HUES48 (cell line): ENCODE measurements at regions not wholly inside any gene's neighbourhood (a gene's known extent, or its start where the extent isn't known, plus 50 kb on each side); places are given as distances from the start of the nearest gene placed in this dataset.

Experiments
- H3K27ac ChIP-seq: one replicate; pipeline ENCODE4 v1.7.0; 2013; ENCODE audit warnings: low read depth, low read length, inconsistent platforms
- H3K27me3 ChIP-seq: 2 replicates; pipeline ENCODE4 v1.6.1; 2013; ENCODE audit warnings: mild to moderate bottlenecking, low read length; ENCODE audit not compliant: control insufficient read depth, insufficient read depth
- H3K36me3 ChIP-seq: 2 replicates; pipeline ENCODE4 v1.6.1; 2013; ENCODE audit warnings: low read length; ENCODE audit not compliant: control insufficient read depth, insufficient read depth
- H3K4me1 ChIP-seq: 2 replicates; pipeline ENCODE4 v1.6.1; 2013; ENCODE audit warnings: mild to moderate bottlenecking, low read length; ENCODE audit not compliant: control insufficient read depth, insufficient read depth
- H3K4me3 ChIP-seq: 2 replicates; pipeline ENCODE4 v1.5.1; 2013; ENCODE audit warnings: mild to moderate bottlenecking, low read depth, low read length
- H3K9ac ChIP-seq: 2 replicates; pipeline ENCODE4 v1.6.1; 2013; ENCODE audit warnings: mild to moderate bottlenecking, low read depth, low read length, moderate library complexity
- H3K9me3 ChIP-seq: 2 replicates; pipeline ENCODE4 v1.6.1; 2013; ENCODE audit warnings: low read length; ENCODE audit not compliant: control insufficient read depth, insufficient read depth

DNA sequence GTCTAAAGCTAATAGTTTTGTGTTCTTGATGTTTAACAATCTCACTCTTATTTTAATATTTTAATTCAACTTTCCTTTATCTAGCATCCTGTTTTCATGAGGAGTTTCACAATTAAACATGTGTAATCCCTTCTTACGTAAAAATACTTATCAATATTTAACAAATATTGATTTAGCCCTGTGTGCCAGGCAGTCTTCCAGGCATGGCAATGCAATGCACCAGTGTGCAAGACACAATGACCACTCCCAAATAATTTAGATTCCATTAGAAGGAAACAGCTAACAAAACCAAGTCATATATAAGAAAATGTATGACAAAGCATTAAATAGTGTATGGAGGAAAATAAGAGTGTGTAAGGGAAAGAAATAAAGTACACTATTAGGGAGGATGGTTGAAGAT is 627.1 kb upstream of the ARPP21 start:
- no peaks in the 10 kb centered on the region for H3K4me1 ChIP-seq
- no peaks in the 10 kb centered on the region for H3K9me3 ChIP-seq
- no peak overlapping the region for H3K4me3 ChIP-seq
- H3K27me3 ChIP-seq: no peaks in the 10 kb centered on the region
- H3K9ac ChIP-seq: no peak overlapping the region
- H3K36me3 ChIP-seq: no peaks in the 10 kb centered on the region
- H3K27ac ChIP-seq: no peak overlapping the region

DNA sequence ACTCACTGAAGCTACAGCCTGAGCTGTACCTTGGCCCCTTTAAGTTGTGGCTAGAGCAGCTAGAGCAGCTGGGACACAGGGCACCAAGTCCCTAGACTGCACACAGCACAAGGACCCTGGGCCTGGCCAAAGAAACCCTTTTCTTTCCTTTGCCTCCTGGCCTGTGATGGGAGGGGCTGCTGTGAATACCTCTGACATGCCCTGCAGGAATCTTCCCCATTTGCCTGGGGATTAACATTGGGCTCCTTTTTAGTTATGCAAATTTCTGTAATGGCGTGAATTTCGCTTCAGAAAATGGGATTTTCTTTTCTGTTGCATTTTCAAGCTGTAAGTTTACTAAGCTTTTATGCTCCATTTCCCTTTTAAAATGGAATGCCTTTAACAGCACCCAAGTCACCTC is 611.2 kb upstream of the ARPP21 start:
- no peaks in the 10 kb centered on the region for H3K27me3 ChIP-seq
- peaks cover 32% of the 10 kb centered on the region for H3K9me3 ChIP-seq
- no peaks in the 10 kb centered on the region for H3K36me3 ChIP-seq
- no peak overlapping the region for H3K9ac ChIP-seq
- H3K4me1 ChIP-seq: no peaks in the 10 kb centered on the region
- no peak overlapping the region for H3K27ac ChIP-seq
- H3K4me3 ChIP-seq: no peak overlapping the region

DNA sequence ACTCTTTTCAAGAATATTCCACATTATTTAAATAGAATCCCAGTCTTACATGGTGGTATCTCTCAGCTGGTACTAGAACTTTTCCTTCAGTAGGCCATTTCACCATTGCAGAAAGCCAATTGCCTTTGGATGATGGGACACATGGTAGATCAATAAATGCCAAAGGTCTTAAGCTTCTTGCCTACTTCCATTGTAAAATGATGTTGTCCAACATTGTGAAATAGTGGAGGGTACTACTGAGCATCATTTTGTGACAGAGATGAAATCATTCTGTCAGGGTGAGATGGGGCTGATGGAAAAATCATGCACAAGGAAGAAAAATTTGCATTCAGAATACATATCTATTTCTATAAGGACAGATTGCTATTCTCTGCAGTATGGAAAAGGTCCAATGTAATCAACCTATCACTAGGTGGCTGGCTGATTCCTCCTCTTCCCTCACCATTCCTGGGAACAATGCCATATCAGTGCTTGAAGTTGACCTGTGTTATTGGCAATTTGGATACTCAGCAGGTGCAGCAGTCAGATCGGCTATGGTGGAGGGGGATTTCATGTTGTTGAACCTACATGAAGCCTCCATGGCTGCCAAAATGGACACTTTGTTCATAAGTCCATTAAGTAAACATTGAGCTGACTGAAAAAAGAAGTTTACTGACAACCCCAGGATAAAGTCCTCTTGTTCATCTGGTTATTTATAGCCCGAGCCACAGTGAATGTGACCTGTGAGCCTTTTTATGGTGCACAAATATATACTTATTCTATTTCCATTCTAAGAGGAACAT is 596.9 kb upstream of the ARPP21 start:
- H3K4me3 ChIP-seq: no peak overlapping the region
- no peaks in the 10 kb centered on the region for H3K27me3 ChIP-seq
- H3K27ac ChIP-seq: no peak overlapping the region
- H3K36me3 ChIP-seq: no peaks in the 10 kb centered on the region
- H3K9me3 ChIP-seq: no peaks in the 10 kb centered on the region
- no peak overlapping the region for H3K9ac ChIP-seq
- no peaks in the 10 kb centered on the region for H3K4me1 ChIP-seq

- H3K36me3 ChIP-seq: no peaks in the 10 kb centered on the region
- no peak overlapping the region for H3K4me3 ChIP-seq
- H3K27ac ChIP-seq: no peak overlapping the region
- H3K9ac ChIP-seq: no peak overlapping the region
- no peaks in the 10 kb centered on the region for H3K9me3 ChIP-seq
- no peaks in the 10 kb centered on the region for H3K4me1 ChIP-seq
- no peaks in the 10 kb centered on the region for H3K27me3 ChIP-seq
Measured at GRCh38 chr3:35043040-35043439, 596.3 kb upstream of the ARPP21 start.

GRCh38 chr3:35044190-35044589 is 595.1 kb upstream of the ARPP21 start:
- no peak overlapping the region for H3K9ac ChIP-seq
- no peaks in the 10 kb centered on the region for H3K9me3 ChIP-seq
- no peaks in the 10 kb centered on the region for H3K4me1 ChIP-seq
- no peaks in the 10 kb centered on the region for H3K27me3 ChIP-seq
- H3K4me3 ChIP-seq: no peak overlapping the region
- H3K27ac ChIP-seq: no peak overlapping the region
- no peaks in the 10 kb centered on the region for H3K36me3 ChIP-seq

DNA sequence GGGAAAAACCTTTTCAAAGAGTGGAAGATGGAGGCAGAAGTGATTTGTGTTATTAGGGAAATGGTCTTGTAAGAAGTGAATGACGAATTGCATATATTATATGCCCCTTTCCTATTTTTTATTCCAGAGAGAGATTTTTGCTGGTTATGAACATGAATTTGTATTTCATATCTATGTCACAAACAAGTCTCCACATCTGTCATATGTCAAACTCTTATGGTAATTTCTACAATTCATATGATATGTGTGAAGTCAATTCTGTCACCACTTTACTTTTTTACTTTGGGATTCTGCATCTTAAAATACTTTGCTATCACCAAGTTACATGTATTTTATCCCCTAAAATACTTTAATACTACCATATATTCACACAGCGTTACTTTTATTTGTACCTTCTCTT is 594.2 kb upstream of the ARPP21 start:
- no peak overlapping the region for H3K9ac ChIP-seq
- H3K4me1 ChIP-seq: no peaks in the 10 kb centered on the region
- H3K27me3 ChIP-seq: no peaks in the 10 kb centered on the region
- H3K27ac ChIP-seq: no peak overlapping the region
- no peaks in the 10 kb centered on the region for H3K9me3 ChIP-seq
- no peak overlapping the region for H3K4me3 ChIP-seq
- no peaks in the 10 kb centered on the region for H3K36me3 ChIP-seq

DNA sequence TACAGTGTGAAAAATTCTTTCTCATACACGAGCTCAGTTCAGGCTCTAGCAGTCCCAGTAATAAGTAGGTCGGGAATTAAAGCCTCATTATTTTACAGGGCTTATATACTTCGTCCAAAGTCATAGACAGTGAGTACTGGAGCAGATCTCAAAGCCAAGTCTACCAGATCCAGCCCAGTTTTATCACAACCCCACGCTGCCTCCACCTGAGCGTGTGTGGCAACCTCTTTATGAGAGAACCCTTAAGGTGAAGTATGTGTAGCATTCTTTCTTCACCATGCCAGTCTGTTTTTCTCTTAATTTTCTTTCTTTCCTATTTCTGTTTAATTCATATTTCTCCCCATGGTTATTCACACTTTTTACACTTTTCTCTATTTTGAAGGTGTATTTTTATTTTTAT is 574.6 kb upstream of the ARPP21 start:
- no peaks in the 10 kb centered on the region for H3K4me1 ChIP-seq
- no peak overlapping the region for H3K27ac ChIP-seq
- no peak overlapping the region for H3K9ac ChIP-seq
- no peaks in the 10 kb centered on the region for H3K36me3 ChIP-seq
- H3K4me3 ChIP-seq: no peak overlapping the region
- H3K27me3 ChIP-seq: no peaks in the 10 kb centered on the region
- H3K9me3 ChIP-seq: no peaks in the 10 kb centered on the region

GRCh38 chr3:35065891-35066290 is 573.4 kb upstream of the ARPP21 start:
- Histone ChIP-seq H3K36me3 (no peaks in the 10 kb centered on the region), H3K27ac (no peak overlapping the region), H3K9me3 (no peaks in the 10 kb centered on the region), H3K4me1 (no peaks in the 10 kb centered on the region), H3K27me3 (no peaks in the 10 kb centered on the region), H3K9ac (no peak overlapping the region), H3K4me3 (no peak overlapping the region)

DNA sequence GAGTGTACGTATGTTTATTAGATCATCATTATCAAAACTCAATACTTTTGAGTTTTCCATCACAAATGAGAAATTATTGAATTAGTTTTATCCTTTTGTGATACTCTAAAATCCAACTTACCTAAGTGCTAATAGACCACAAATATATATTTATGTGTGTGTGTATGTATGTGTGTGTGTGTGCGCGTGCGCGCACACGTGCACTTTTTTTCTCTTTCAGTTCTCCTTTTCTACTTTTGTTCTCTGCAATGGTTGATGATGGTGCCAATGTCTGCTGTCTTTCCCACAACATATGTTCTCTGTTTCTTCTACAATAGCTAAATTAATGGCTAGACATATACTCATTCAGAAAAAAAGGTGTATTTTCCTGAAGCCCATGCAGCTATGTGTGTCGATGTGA is 571.6 kb upstream of the ARPP21 start:
- Histone ChIP-seq H3K9me3 (no peaks in the 10 kb centered on the region), H3K27me3 (no peaks in the 10 kb centered on the region), H3K4me1 (no peaks in the 10 kb centered on the region), H3K4me3 (no peak overlapping the region), H3K27ac (no peak overlapping the region), H3K36me3 (no peaks in the 10 kb centered on the region), H3K9ac (no peak overlapping the region)

GRCh38 chr3:35070088-35070487 is 569.2 kb upstream of the ARPP21 start:
- H3K4me1 ChIP-seq: no peaks in the 10 kb centered on the region
- no peaks in the 10 kb centered on the region for H3K9me3 ChIP-seq
- H3K4me3 ChIP-seq: no peak overlapping the region
- H3K27me3 ChIP-seq: no peaks in the 10 kb centered on the region
- no peak overlapping the region for H3K27ac ChIP-seq
- no peaks in the 10 kb centered on the region for H3K36me3 ChIP-seq
- H3K9ac ChIP-seq: no peak overlapping the region

DNA sequence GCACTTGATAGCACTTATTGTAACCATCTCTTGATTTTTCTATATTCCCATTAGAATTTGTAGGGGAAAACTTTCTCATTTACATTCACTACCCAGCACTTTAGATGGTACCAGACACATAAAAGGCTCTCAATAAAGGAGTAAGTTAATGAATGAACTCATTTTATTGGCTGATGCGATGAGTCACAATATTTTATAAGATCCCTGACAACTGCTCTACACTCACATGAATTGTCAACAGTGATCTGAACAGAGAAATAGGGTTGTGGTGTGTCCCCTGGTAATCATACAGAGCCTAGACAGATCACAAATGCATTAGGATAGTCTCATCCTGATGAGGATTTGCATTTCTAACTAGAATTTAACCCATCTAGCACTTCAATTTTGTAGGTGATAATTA is 567.6 kb upstream of the ARPP21 start:
- no peak overlapping the region for H3K27ac ChIP-seq
- no peaks in the 10 kb centered on the region for H3K4me1 ChIP-seq
- H3K27me3 ChIP-seq: no peaks in the 10 kb centered on the region
- H3K9ac ChIP-seq: no peak overlapping the region
- H3K9me3 ChIP-seq: no peaks in the 10 kb centered on the region
- no peaks in the 10 kb centered on the region for H3K36me3 ChIP-seq
- H3K4me3 ChIP-seq: no peak overlapping the region
